K562 (cell line): ENCODE measurements at regions not wholly inside any gene's neighbourhood (a gene's known extent, or its start where the extent isn't known, plus 50 kb on each side); places are given as distances from the start of the nearest gene placed in this dataset.
"Not testable (repeated sequence)": the region's sequence is repeated elsewhere in the genome, so short reads cannot be mapped to it uniquely, and the experiment has no call there.

Experiments used
- EZH2 ChIP-seq: IDR thresholded peaks from 2 replicates; pipeline ENCODE4 v1.6.1; 2012; ENCODE audit warnings: low read depth, mild to moderate bottlenecking, inconsistent platforms, low read length, borderline replicate concordance
- RBM39 ChIP-seq: fragments of 200-400 bp; formaldehyde crosslinking; optimal IDR thresholded peaks from 2 replicates; pipeline ENCODE3; 2018; ENCODE audit warnings: low read depth, low read length
- SP1 ChIP-seq: sonication (generic); formaldehyde crosslinking; IDR thresholded peaks from 2 replicates; pipeline ENCODE4 v1.8.1; 2022; ENCODE audit warnings: mild to moderate bottlenecking, missing genetic modification reagents
- YY1 ChIP-seq, 3 experiments: IDR thresholded peaks; 2 replicates each; pipeline ENCODE4 v1.6.1; 2011; ENCODE audit warnings: low read length in 2 of 3, mild to moderate bottlenecking in 2 of 3, moderate library complexity in 2 of 3, borderline replicate concordance in 1 of 3, control low read depth in 1 of 3, low read depth in 1 of 3; ENCODE audit not compliant: insufficient read depth in 3 of 3, insufficient replicate concordance in 2 of 3, control insufficient read depth in 1 of 3, insufficient read length in 1 of 3; ENCODE audit errors: extremely low read depth in 1 of 3
- ZBTB17 ChIP-seq: fragments of 450-650 bp; formaldehyde crosslinking; IDR thresholded peaks from 2 replicates; pipeline ENCODE4 v1.4.0; 2020; ENCODE audit warnings: mild to moderate bottlenecking
- ZKSCAN8 ChIP-seq: fragments of 200-800 bp; sonication (Bioruptor generic); IDR thresholded peaks from 2 replicates; pipeline ENCODE4 v1.6.1; 2016; ENCODE audit warnings: missing genetic modification characterization, missing compliant biosample characterization
- ZNF184 ChIP-seq: sonication (generic); formaldehyde crosslinking; IDR thresholded peaks from 2 replicates; pipeline ENCODE4 v1.5.0; 2020; ENCODE audit warnings: missing genetic modification reagents
- TF ChIP-seq, protein P1 (sequence below), 3 experiments: IDR thresholded peaks in 2 of 3; conservative IDR thresholded peaks in 1 of 3; 2 replicates each; pipeline ENCODE4 v1.5.1; 2011 to 2012; ENCODE audit warnings: low read length in 3 of 3, mild to moderate bottlenecking in 3 of 3, control low read depth in 2 of 3, improper control_type of control experiment in 1 of 3, inconsistent platforms in 1 of 3, low read depth in 1 of 3, mixed read lengths in 1 of 3, moderate library complexity in 1 of 3; ENCODE audit not compliant: insufficient read depth in 2 of 3

DNA sequence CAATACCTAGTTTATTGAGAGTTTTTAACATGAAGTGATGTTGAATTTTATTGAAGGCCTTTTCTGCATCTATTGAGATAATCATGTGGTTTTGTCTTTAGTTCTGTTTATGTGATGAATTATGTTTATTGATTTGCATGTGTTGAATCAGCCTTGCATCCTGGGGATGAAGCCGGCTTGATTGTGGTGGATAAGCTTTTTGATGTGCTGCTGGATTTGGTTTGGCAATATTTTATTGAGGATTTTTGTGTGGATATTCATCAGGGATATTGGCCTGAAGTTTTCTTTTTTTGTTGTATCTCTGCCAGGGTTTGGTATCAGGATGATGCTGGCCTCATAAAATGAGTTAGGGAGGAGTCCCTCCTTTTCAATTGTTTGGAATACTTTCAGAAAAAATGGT, 91.2 kb downstream of the ADAMTS15 start:
- not testable (repeated sequence) for TF ChIP-seq ZKSCAN8 (CRISPR knock-in tag); YY1 (IDR thresholded peaks at IDR 0.05; ENCODE audit: borderline replicate concordance in 1 of 3, control insufficient read depth in 1 of 3, extremely low read depth in 1 of 3, insufficient read depth in 3 of 3, insufficient read length in 1 of 3, insufficient replicate concordance in 2 of 3, low read depth in 1 of 3, low read length in 2 of 3); SP1 (CRISPR knock-in tag); ZNF184 (CRISPR knock-in tag); RBM39; ZBTB17 (CRISPR knock-in tag); EZH2
- TF ChIP-seq, protein P1, sequence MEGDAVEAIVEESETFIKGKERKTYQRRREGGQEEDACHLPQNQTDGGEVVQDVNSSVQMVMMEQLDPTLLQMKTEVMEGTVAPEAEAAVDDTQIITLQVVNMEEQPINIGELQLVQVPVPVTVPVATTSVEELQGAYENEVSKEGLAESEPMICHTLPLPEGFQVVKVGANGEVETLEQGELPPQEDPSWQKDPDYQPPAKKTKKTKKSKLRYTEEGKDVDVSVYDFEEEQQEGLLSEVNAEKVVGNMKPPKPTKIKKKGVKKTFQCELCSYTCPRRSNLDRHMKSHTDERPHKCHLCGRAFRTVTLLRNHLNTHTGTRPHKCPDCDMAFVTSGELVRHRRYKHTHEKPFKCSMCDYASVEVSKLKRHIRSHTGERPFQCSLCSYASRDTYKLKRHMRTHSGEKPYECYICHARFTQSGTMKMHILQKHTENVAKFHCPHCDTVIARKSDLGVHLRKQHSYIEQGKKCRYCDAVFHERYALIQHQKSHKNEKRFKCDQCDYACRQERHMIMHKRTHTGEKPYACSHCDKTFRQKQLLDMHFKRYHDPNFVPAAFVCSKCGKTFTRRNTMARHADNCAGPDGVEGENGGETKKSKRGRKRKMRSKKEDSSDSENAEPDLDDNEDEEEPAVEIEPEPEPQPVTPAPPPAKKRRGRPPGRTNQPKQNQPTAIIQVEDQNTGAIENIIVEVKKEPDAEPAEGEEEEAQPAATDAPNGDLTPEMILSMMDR (IDR thresholded peaks at IDR 0.05 in 2 of 3, conservative IDR thresholded peaks at IDR 0.05 in 1 of 3; ENCODE audit: insufficient read depth in 2 of 3, low read depth in 1 of 3, low read length in 3 of 3), result not testable (repeated sequence)
